Suprapubic skin (tissue), 3 donors: ENCODE measurements at regions not wholly inside any gene's neighbourhood (a gene's known extent, or its start where the extent isn't known, plus 50 kb on each side); places are given as distances from the start of the nearest gene placed in this dataset.

Experiments used
- POLR2AphosphoS5 ChIP-seq, 3 donors: sonication (generic); formaldehyde crosslinking; IDR thresholded peaks; one replicate each; pipeline ENCODE4 v1.6.1; 2017; ENCODE audit warnings: antibody characterized with exemption in 3 of 3
- TF ChIP-seq, protein P1 (sequence below), 2 donors: fragments of 200-600 bp in 1 of 2; fragments of 450-650 bp in 1 of 2; sonication (generic) in 1 of 2; IDR thresholded peaks; one replicate each; pipeline ENCODE4 v1.5.1; 2016 to 2019; ENCODE audit warnings: antibody characterized with exemption in 2 of 2, mild to moderate bottlenecking in 1 of 2, moderate library complexity in 1 of 2

DNA sequence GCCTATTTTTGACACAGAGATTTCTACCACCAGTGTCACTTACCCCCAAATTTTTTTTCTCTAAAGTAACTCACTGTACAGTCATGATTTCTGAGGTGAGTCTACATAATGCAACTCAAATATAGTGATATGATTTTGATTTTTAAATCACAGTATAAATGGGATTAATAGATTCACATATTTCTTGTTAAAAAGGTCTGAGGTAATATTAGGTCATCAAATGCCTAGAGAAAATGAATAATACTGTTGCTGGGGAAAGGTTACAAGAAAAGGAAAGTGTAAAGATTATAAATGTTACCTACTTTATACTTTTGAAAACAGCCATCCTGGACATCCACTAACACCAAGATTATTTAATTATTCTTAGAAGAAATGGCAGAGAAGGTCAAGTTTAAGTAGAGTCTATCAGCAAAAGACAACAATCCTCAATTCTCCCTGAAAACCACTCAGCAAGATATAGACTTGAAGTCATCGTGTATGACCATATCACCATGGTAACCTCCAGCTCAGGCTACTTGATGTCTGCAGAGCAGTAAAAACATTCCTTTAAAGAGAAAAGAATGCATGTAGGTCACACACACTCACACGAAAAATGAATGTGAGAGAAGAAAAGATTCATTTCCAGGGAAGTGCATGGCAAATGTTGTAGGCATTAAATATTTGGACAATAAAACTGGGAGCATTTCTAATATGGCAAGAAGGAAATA, 58.7 kb downstream of the CCDC59 start:
- TF ChIP-seq, protein P1, sequence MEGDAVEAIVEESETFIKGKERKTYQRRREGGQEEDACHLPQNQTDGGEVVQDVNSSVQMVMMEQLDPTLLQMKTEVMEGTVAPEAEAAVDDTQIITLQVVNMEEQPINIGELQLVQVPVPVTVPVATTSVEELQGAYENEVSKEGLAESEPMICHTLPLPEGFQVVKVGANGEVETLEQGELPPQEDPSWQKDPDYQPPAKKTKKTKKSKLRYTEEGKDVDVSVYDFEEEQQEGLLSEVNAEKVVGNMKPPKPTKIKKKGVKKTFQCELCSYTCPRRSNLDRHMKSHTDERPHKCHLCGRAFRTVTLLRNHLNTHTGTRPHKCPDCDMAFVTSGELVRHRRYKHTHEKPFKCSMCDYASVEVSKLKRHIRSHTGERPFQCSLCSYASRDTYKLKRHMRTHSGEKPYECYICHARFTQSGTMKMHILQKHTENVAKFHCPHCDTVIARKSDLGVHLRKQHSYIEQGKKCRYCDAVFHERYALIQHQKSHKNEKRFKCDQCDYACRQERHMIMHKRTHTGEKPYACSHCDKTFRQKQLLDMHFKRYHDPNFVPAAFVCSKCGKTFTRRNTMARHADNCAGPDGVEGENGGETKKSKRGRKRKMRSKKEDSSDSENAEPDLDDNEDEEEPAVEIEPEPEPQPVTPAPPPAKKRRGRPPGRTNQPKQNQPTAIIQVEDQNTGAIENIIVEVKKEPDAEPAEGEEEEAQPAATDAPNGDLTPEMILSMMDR (IDR thresholded peaks at IDR 0.05): no peak
- TF ChIP-seq POLR2AphosphoS5 (IDR thresholded peaks at IDR 0.05): no peak
